Ishikawa (cell line): ENCODE measurements at regions not wholly inside any gene's neighbourhood (a gene's known extent, or its start where the extent isn't known, plus 50 kb on each side); places are given as distances from the start of the nearest gene placed in this dataset.

Experiments used
- CEBPB ChIP-seq: IDR thresholded peaks from 2 replicates; pipeline ENCODE4 v1.6.1; 2012
- CREB1 ChIP-seq: IDR thresholded peaks from 2 replicates; pipeline ENCODE4 v1.6.1; 2012; ENCODE audit warnings: low read depth
- EGR1 ChIP-seq: IDR thresholded peaks from 2 replicates; pipeline ENCODE4 v1.6.1; 2012
- EP300 ChIP-seq: IDR thresholded peaks from 2 replicates; pipeline ENCODE4 v1.6.1; 2012; ENCODE audit warnings: borderline replicate concordance
- FOXM1 ChIP-seq: IDR thresholded peaks from 2 replicates; pipeline ENCODE4 v1.6.1; 2012; ENCODE audit warnings: low read depth, borderline replicate concordance
- NFIC ChIP-seq: IDR thresholded peaks from 2 replicates; pipeline ENCODE4 v1.6.1; 2012
- RAD21 ChIP-seq: IDR thresholded peaks from 2 replicates; pipeline ENCODE4 v1.6.1; 2012; ENCODE audit warnings: low read depth
- TAF1 ChIP-seq: IDR thresholded peaks from 2 replicates; pipeline ENCODE4 v1.6.1; 2012; ENCODE audit warnings: low read depth, mild to moderate bottlenecking
- TCF12 ChIP-seq: IDR thresholded peaks from 2 replicates; pipeline ENCODE4 v1.6.1; 2012; ENCODE audit warnings: low read depth
- TEAD4 ChIP-seq: IDR thresholded peaks from 2 replicates; pipeline ENCODE4 v1.6.1; 2012
- USF1 ChIP-seq: IDR thresholded peaks from 2 replicates; pipeline ENCODE4 v1.6.1; 2012
- YY1 ChIP-seq: IDR thresholded peaks from 2 replicates; pipeline ENCODE4 v1.6.1; 2012; ENCODE audit warnings: low read depth
- ZBTB7A ChIP-seq: IDR thresholded peaks from 2 replicates; pipeline ENCODE4 v1.6.1; 2012; ENCODE audit warnings: low read depth
- TF ChIP-seq, protein P1 (sequence below): IDR thresholded peaks from 2 replicates; pipeline ENCODE4 v1.6.1; 2012
- TF ChIP-seq, protein P2 (sequence below): IDR thresholded peaks from 2 replicates; pipeline ENCODE4 v1.6.1; 2012; ENCODE audit warnings: low read depth, mild to moderate bottlenecking

DNA sequence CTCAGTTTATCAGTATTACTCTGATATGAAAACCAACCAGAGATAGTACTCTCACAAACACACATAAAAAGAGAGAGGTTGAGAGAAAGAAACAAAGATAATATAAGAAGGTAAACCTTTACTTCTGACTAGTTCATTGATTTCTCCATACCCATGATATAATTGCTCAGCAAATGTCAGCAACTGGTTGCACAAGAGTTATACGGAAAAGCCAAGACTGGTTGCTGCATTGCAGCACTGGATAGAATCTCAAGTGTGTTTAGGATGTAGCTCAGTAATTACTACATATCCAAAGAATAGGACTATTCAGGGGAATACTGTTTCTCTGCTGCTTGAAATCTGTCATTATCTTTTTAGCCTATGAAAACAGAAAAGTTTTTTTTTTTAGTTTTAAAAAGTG, 1332.8 kb downstream of the OLFM4 start:
- TF ChIP-seq EGR1 (no peak), TAF1 (no peak), YY1 (no peak), RAD21 (no peak), FOXM1 (no peak), CREB1 (no peak), TEAD4 (no peak), TCF12 (no peak), CEBPB (no peak), ZBTB7A (no peak), EP300 (no peak), USF1 (no peak)
- TF ChIP-seq, protein P1, sequence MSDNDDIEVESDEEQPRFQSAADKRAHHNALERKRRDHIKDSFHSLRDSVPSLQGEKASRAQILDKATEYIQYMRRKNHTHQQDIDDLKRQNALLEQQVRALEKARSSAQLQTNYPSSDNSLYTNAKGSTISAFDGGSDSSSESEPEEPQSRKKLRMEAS, result no peak

- no peak for TF ChIP-seq USF1
- TF ChIP-seq, protein P1, result no peak
- no peak for TF ChIP-seq EGR1
- TF ChIP-seq EP300, result no peak
- TF ChIP-seq CREB1, result no peak
- TF ChIP-seq TAF1, result no peak
- TF ChIP-seq RAD21, result no peak
- TF ChIP-seq, protein P2, sequence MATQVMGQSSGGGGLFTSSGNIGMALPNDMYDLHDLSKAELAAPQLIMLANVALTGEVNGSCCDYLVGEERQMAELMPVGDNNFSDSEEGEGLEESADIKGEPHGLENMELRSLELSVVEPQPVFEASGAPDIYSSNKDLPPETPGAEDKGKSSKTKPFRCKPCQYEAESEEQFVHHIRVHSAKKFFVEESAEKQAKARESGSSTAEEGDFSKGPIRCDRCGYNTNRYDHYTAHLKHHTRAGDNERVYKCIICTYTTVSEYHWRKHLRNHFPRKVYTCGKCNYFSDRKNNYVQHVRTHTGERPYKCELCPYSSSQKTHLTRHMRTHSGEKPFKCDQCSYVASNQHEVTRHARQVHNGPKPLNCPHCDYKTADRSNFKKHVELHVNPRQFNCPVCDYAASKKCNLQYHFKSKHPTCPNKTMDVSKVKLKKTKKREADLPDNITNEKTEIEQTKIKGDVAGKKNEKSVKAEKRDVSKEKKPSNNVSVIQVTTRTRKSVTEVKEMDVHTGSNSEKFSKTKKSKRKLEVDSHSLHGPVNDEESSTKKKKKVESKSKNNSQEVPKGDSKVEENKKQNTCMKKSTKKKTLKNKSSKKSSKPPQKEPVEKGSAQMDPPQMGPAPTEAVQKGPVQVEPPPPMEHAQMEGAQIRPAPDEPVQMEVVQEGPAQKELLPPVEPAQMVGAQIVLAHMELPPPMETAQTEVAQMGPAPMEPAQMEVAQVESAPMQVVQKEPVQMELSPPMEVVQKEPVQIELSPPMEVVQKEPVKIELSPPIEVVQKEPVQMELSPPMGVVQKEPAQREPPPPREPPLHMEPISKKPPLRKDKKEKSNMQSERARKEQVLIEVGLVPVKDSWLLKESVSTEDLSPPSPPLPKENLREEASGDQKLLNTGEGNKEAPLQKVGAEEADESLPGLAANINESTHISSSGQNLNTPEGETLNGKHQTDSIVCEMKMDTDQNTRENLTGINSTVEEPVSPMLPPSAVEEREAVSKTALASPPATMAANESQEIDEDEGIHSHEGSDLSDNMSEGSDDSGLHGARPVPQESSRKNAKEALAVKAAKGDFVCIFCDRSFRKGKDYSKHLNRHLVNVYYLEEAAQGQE, result no peak
- TF ChIP-seq ZBTB7A, result no peak
- TF ChIP-seq CEBPB, result no peak
- TF ChIP-seq FOXM1, result no peak
- TF ChIP-seq YY1, result no peak
- TF ChIP-seq TEAD4, result no peak
Observed at GRCh38 chr13:54366728-54367127, 1338.1 kb downstream of the OLFM4 start.

DNA sequence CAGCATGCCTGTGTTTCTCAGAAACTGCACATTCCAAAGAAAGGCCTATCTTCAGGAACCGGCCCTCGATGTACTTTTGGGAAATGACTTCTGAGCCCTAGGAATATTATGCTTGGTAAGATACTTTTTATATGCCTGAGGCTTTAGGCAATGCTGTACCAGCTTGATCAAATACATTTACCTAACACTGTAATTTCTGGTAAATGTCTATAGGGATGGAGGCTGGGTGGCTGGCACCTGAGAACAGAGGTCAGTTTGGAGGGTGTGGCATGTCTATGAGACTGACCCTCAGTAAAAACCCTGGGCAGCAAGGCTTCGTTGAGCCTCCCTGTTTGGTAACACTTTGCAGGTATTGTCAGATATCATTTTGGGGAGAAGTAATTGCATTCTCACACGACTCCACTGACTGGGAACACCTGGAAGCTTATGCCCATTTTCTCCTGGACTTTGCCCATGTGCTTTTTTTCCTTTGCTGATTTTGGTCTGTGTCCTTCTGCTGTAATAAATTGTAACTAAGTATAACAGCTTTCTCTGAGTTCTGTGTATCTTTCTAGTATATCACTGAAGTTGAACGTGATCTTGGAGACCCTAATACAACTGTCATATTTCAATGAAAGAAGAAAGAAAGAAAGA, 1339.1 kb downstream of the OLFM4 start:
- TF ChIP-seq USF1 (no peak), ZBTB7A (no peak), CEBPB (no peak), TEAD4 (no peak), RAD21 (no peak), FOXM1 (no peak)

DNA sequence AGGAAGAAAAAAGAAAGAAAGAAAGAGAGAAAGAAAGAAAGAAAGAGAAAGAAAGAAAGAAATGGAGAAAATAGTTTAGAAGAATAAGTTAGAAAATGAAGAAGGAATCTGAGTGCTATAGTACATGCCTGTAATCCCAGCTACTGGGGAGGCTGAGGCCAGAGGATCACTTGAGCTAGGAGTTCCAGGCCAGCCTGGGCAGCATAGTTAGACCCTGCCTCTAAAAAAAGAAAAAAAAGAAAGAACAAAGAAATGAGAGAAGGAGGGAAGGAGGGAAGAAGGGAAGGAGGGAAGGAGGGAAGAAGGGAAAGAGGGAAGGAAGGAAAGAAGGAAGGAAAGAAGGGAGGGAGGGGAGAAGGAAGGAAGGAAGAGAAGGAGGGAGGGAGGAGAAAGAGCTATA, 1339.8 kb downstream of the OLFM4 start:
- TF ChIP-seq TCF12 (no peak), TEAD4 (no peak), RAD21 (no peak), EGR1 (no peak)

DNA sequence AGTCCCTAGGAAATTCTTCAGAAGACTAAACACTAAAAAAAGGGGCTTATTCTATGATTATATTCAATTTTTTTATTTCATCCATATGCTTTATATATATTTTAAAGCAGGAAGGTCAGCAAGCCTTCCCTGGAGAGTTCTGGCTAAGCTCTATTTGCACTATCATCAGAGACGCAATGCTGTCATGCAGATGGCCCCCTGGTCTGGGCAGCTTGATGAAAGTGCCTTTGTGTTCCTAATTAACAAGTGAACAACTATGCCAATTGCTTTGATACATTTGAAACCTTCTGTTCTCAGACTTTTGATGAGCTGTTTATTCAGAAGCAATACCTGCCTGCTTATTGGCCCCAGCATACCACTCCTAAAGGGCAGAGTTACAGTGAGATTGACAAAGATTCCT, 1344.6 kb downstream of the OLFM4 start:
- TF ChIP-seq, protein P1, result no peak
- TF ChIP-seq TAF1, result no peak

DNA sequence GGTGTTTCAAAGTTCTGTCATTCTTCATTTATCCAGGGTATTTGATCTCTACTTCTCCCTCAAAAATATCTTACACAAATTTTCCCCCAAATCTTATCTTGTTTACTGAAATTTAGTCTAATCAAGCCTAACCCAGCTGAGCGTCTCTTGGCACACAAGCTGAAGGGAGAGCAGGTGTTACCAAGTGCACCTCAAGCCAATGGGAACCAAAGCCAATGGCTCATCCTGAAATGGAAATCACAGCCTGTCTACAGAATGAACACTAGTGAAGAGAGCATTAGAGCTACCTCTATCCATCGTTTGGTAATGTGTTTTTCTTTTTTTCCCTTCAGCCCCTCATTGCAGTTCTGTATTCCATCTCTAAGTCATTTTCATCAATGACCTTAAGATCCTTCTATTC, 1350.8 kb downstream of the OLFM4 start:
- no peak for TF ChIP-seq FOXM1
- no peak for TF ChIP-seq EP300
- no peak for TF ChIP-seq RAD21
- TF ChIP-seq, protein P2, result no peak
- no peak for TF ChIP-seq CEBPB
- TF ChIP-seq YY1, result no peak
- no peak for TF ChIP-seq EGR1
- TF ChIP-seq, protein P1, result no peak
- no peak for TF ChIP-seq ZBTB7A
- no peak for TF ChIP-seq TAF1
- TF ChIP-seq USF1, result no peak
- TF ChIP-seq CREB1, result no peak
- no peak for TF ChIP-seq NFIC
- TF ChIP-seq TCF12, result no peak
- TF ChIP-seq TEAD4, result no peak
